ENCODE measurements at regions not wholly inside any gene's neighbourhood (a gene's known extent, or its start where the extent isn't known, plus 50 kb on each side); places are given as distances from the start of the nearest gene placed in this dataset.

DNA sequence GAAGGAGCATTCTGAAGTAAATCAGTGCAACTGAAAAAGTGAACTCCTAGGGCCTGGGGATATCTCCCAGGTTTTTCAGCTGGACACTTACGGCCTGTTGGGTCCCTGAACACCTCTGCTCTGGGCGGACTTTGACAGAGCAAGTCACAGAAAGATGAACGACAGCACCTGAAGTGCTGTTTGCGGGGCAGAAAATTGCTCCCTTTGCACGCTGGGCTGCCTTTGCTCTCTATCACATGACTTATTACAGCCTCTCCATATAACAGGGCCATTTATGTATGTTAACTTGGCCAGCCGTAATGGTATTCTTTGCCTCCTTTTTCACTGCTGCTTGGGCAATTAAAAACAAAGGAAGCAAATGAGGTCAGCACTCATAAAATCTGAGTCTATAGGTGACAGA lies 332.9 kb downstream of the BARHL2 start:
- TF ChIP-seq, protein P1, sequence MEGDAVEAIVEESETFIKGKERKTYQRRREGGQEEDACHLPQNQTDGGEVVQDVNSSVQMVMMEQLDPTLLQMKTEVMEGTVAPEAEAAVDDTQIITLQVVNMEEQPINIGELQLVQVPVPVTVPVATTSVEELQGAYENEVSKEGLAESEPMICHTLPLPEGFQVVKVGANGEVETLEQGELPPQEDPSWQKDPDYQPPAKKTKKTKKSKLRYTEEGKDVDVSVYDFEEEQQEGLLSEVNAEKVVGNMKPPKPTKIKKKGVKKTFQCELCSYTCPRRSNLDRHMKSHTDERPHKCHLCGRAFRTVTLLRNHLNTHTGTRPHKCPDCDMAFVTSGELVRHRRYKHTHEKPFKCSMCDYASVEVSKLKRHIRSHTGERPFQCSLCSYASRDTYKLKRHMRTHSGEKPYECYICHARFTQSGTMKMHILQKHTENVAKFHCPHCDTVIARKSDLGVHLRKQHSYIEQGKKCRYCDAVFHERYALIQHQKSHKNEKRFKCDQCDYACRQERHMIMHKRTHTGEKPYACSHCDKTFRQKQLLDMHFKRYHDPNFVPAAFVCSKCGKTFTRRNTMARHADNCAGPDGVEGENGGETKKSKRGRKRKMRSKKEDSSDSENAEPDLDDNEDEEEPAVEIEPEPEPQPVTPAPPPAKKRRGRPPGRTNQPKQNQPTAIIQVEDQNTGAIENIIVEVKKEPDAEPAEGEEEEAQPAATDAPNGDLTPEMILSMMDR (IDR thresholded peaks at IDR 0.05; ENCODE audit: insufficient read depth, missing control alignments) = no peak
- FAIRE-seq (no peak), DNase-seq (ENCODE audit: insufficient read length, low spot score) (no peak)

- FAIRE-seq = no peak
- DNase-seq (ENCODE audit: insufficient read length, low spot score) = no peak
- TF ChIP-seq, protein P1 (IDR thresholded peaks at IDR 0.05; ENCODE audit: insufficient read depth, missing control alignments) = no peak
These were observed 334.9 kb downstream of the BARHL2 start for GRCh38 chr1:90382161-90382560.

GRCh38 chr1:90381598-90381997 lies 335.5 kb downstream of the BARHL2 start:
- no peak for FAIRE-seq
- no peak for DNase-seq (ENCODE audit: insufficient read length, low spot score)
- TF ChIP-seq, protein P1 (IDR thresholded peaks at IDR 0.05; ENCODE audit: insufficient read depth, missing control alignments) = no peak

DNA sequence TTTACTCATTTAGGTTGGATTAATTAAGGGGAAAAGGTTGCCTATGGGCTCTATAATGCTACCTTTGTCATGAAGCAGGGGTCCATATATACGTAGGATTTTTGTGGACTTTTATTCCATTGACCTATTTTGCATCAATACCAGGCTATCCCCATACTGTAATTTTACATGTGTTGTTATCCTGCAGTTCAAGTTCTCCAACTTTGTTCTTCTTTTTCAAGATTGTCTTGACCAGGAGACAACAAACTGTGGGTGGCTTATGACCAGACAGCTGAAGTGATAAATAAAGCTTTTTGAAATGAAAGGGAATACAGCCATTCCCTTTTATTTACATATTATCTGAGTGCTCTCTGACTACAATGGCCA lies 345.7 kb downstream of the BARHL2 start:
- TF ChIP-seq, protein P1 (IDR thresholded peaks at IDR 0.05; ENCODE audit: insufficient read depth, missing control alignments) = no peak
- no peak for DNase-seq (ENCODE audit: insufficient read length, low spot score)
- no peak for FAIRE-seq

DNA sequence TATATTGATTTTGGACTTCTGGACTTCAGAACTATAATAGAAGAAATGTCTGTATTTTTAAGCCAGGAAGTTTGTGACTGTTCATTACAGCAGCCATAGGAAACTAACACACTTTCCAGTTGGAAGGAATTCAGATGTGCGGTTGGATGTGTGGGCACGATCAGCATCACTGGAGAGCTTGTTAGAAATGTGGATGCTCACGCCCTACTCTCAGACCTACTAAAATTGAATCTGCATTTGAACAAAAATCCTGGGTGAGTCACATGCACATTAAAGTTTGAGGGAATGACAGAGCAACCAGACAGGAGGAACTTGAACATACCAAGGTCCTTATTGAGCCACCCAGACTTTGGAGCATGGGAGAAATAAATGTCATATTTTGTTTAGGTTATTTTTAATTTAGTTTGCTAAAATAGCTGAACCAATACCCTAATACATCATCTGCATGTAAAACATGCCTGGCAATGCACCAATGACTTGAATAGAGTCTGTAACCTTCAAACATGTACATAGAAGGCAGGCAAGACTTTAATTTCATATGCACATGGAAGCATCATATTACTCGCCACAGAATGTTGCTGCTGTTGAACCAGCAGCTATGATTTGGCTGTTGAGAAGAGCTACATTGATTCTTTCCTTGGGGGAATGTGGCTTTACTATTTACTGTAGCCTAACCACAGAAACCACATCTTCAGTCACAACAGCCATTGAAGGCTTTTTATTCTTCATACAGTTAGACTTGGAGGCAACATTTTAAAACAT lies 346.2 kb downstream of the BARHL2 start:
- FAIRE-seq (no peak), DNase-seq (ENCODE audit: insufficient read length, low spot score) (no peak)
- TF ChIP-seq, protein P1 (IDR thresholded peaks at IDR 0.05; ENCODE audit: insufficient read depth, missing control alignments) = no peak

DNA sequence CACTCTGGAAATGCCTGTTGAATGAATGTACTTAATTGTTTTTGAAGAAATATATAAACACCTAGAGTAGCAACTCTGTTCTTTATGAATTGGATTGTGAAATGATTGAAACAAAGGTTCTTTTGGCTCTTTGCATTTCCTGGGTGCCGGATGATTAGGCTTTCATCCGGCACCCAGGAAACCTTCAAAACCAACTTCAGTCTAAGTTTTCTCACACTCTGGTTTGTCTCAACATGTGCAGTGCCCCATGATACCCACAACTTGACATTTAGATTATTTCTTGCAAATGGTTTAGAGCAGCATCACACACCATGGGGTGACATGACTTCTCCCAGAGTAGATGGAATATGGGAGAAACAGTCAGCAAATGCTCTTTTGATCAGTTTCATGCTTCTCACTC lies 354.9 kb downstream of the BARHL2 start:
- no peak for DNase-seq (ENCODE audit: insufficient read length, low spot score)
- TF ChIP-seq, protein P1 (IDR thresholded peaks at IDR 0.05; ENCODE audit: insufficient read depth, missing control alignments) = no peak
- FAIRE-seq = no peak

- TF ChIP-seq, protein P1 (IDR thresholded peaks at IDR 0.05; ENCODE audit: insufficient read depth, missing control alignments) = no peak
- FAIRE-seq = no peak
These were observed 356.1 kb downstream of the BARHL2 start for GRCh38 chr1:90361026-90361425.

More at GRCh38 chr1:90361026-90361425, 356.1 kb downstream of the BARHL2 start:
- no peak for DNase-seq (ENCODE audit: insufficient read length, low spot score)
